GM21447 (cell line): ENCODE measurements at regions not wholly inside any gene's neighbourhood (a gene's known extent, or its start where the extent isn't known, plus 50 kb on each side); places are given as distances from the start of the nearest gene placed in this dataset.

Experiments used
- ATAC-seq: cut with Tn5 transposase; IDR thresholded peaks from one replicate; pipeline ENCODE4 v1.9.1; 2021; ENCODE audit not compliant: unreplicated experiment

GRCh38 chr16:18060351-18060750, 276.2 kb downstream of the NPIPA8 start:
- ATAC-seq: no peak

- ATAC-seq: no peak
These were observed 277.0 kb downstream of the NPIPA8 start for GRCh38 chr16:18059577-18059976.

GRCh38 chr16:18059089-18059488, 277.4 kb downstream of the NPIPA8 start:
- ATAC-seq: no peak

- no peak for ATAC-seq
These were observed 281.1 kb downstream of the NPIPA8 start for GRCh38 chr16:18055411-18055916.

- no peak for ATAC-seq
These were observed 285.8 kb downstream of the NPIPA8 start for GRCh38 chr16:18050777-18051176.

GRCh38 chr16:18050234-18050633, 286.3 kb downstream of the NPIPA8 start:
- ATAC-seq: no peak

GRCh38 chr16:18049547-18050133, 286.9 kb downstream of the NPIPA8 start:
- no peak for ATAC-seq

GRCh38 chr16:18048853-18049546, 287.5 kb downstream of the NPIPA8 start:
- ATAC-seq: no peak

- no peak for ATAC-seq
These were observed 288.8 kb downstream of the NPIPA8 start for GRCh38 chr16:18047761-18048160.

GRCh38 chr16:18045356-18045755, 291.2 kb downstream of the NPIPA8 start:
- no peak for ATAC-seq

GRCh38 chr16:18041864-18042834, 294.4 kb downstream of the NPIPA8 start:
- no peak for ATAC-seq

GRCh38 chr16:18039931-18040330, 296.6 kb downstream of the NPIPA8 start:
- no peak for ATAC-seq

- no peak for ATAC-seq
These were observed 299.5 kb downstream of the NPIPA8 start for GRCh38 chr16:18037051-18037450.

GRCh38 chr16:18024611-18025010, 311.9 kb downstream of the NPIPA8 start:
- no peak for ATAC-seq

- no peak for ATAC-seq
These were observed 318.2 kb downstream of the NPIPA8 start for GRCh38 chr16:18018376-18018775.

GRCh38 chr16:18013863-18014262, 322.7 kb downstream of the NPIPA8 start:
- ATAC-seq: no peak

- no peak for ATAC-seq
These were observed 328.2 kb downstream of the NPIPA8 start for GRCh38 chr16:18008356-18008755.

GRCh38 chr16:18003033-18003432, 333.5 kb downstream of the NPIPA8 start:
- ATAC-seq: no peak

- no peak for ATAC-seq
These were observed 337.5 kb downstream of the NPIPA8 start for GRCh38 chr16:17998996-17999395.

GRCh38 chr16:17998550-17998949, 338.0 kb downstream of the NPIPA8 start:
- ATAC-seq: no peak

GRCh38 chr16:17994027-17994426, 342.5 kb downstream of the NPIPA8 start:
- no peak for ATAC-seq
